Kidney epithelial cell (primary cell): ENCODE measurements at regions not wholly inside any gene's neighbourhood (a gene's known extent, or its start where the extent isn't known, plus 50 kb on each side); places are given as distances from the start of the nearest gene placed in this dataset.
A peak's percentile ranks its signal among the peaks of the same experiment; 100 is the strongest.

Experiments used
- DNase-seq: peaks from one replicate; pipeline ENCODE4 v3.0.0-alpha.2; 2010; ENCODE audit warnings: low read depth
- H3K27me3 ChIP-seq: 2 replicates; pipeline ENCODE4 v1.6.0; 2011; ENCODE audit warnings: low read length; ENCODE audit not compliant: control insufficient read depth, insufficient read depth
- H3K36me3 ChIP-seq: 2 replicates; pipeline ENCODE4 v1.5.1; 2011; ENCODE audit warnings: low read length; ENCODE audit not compliant: control insufficient read depth, insufficient read depth
- H3K4me3 ChIP-seq: 2 replicates; pipeline ENCODE4 v1.5.1; 2011; ENCODE audit warnings: low read depth, mild to moderate bottlenecking, control low read depth, low read length
- CTCF ChIP-seq: IDR thresholded peaks from 2 replicates; pipeline ENCODE4 v1.5.1; 2011; ENCODE audit warnings: mild to moderate bottlenecking, moderate library complexity, low read length, control low read depth, inconsistent platforms; ENCODE audit not compliant: insufficient read depth, poor library complexity, severe bottlenecking

- H3K36me3 ChIP-seq = no peaks in the 10 kb centered on the region
- peaks cover 2% of the 10 kb centered on the region for H3K27me3 ChIP-seq
- no peak overlapping the region for H3K4me3 ChIP-seq
- DNase-seq = no peak
- no peak for TF ChIP-seq CTCF
Observed at GRCh38 chr3:13934813-13935212, 54.9 kb upstream of the WNT7A start.

GRCh38 chr3:13934315-13934714, 54.4 kb upstream of the WNT7A start:
- peaks cover 2% of the 10 kb centered on the region for H3K27me3 ChIP-seq
- no peaks in the 10 kb centered on the region for H3K36me3 ChIP-seq
- no peak for DNase-seq
- TF ChIP-seq CTCF = no peak
- no peak overlapping the region for H3K4me3 ChIP-seq

- peaks cover 2% of the 10 kb centered on the region for H3K27me3 ChIP-seq
- H3K4me3 ChIP-seq = peak overlapping the region; percentile 36
- TF ChIP-seq CTCF = no peak
- DNase-seq = no peak
- no peaks in the 10 kb centered on the region for H3K36me3 ChIP-seq
Observed at GRCh38 chr3:13932578-13933295, 52.9 kb upstream of the WNT7A start.

GRCh38 chr3:13931172-13931571, 51.3 kb upstream of the WNT7A start:
- Histone ChIP-seq H3K36me3 (no peaks in the 10 kb centered on the region), H3K27me3 (peaks cover 2% of the 10 kb centered on the region), H3K4me3 (no peak overlapping the region)
- DNase-seq = no peak
- no peak for TF ChIP-seq CTCF
